ENCODE measurements at regions not wholly inside any gene's neighbourhood (a gene's known extent, or its start where the extent isn't known, plus 50 kb on each side); places are given as distances from the start of the nearest gene placed in this dataset.

DNA sequence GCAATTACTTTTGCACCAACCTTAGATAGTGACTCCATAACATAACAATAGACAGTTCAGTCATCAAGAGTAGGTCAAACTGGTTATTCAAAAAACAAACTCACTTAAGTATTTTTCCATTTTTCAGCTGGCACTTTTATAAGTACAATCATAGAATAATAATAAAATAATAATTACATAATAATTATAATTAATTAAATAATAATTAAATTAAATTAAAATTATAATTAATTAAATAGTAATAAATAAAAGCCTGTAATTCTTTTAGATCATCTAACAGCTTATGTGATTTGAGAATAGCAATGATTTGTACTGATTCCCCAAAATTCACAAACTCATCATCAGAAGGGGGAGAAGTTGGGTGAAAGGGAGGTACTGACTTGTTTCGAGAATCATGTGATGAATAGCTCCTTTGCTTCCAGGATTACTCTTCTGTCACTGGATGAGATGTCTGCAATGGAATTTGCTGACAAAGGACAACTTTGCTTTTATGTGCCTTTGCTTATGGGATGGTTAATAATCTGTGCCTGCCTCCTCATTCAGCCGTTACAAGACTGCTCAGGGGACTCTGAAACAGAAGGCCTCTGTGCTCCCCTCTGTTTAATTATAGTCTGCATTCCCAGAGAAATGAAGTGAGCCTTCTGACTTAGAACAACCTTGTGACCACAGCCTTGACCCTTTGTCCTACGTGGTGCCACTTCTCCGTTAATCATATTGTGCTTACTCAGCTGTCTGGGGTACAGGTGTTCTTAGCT lies 104.8 kb upstream of the ENPEP start:
- Histone ChIP-seq H3K4me2 (ENCODE audit: low read length) (no peak overlapping the region), H3K27ac (ENCODE audit: low read depth, low read length) (no peak overlapping the region), H2AFZ (ENCODE audit: insufficient read depth, low read length, poor library complexity) (no peak overlapping the region), H3K36me3 (ENCODE audit: control insufficient read depth in 1 of 2, insufficient read depth in 2 of 2, low read length in 2 of 2) (no peaks in the 10 kb centered on the region), H3K18ac (ENCODE audit: low read length) (no peak overlapping the region), H2BK12ac (ENCODE audit: low read length) (no peak overlapping the region), H3K4me3 (ENCODE audit: low read depth, low read length) (no peak overlapping the region), H3K4me1 (ENCODE audit: control insufficient read depth in 1 of 2, insufficient read depth in 2 of 2, low read length in 2 of 2) (no peaks in the 10 kb centered on the region), H3K14ac (ENCODE audit: low read length) (no peak overlapping the region), H3K27me3 (ENCODE audit: insufficient read depth, low read length) (no peaks in the 10 kb centered on the region), H3K9ac (ENCODE audit: low read length) (no peak overlapping the region), H3K79me2 (ENCODE audit: control insufficient read depth, insufficient read depth, low read length, poor library complexity) (no peaks in the 10 kb centered on the region), H3K9me3 (ENCODE audit: insufficient read depth, low read depth, low read length) (no peaks in the 10 kb centered on the region), H2BK5ac (ENCODE audit: low read depth, low read length, poor library complexity) (no peak overlapping the region), H4K8ac (ENCODE audit: low read depth, low read length) (no peak overlapping the region), H2BK120ac (ENCODE audit: insufficient read depth, low read length, poor library complexity) (no peak overlapping the region), H3K23ac (ENCODE audit: low read length) (no peak overlapping the region), H3K4ac (ENCODE audit: low read depth, low read length) (no peak overlapping the region), H4K12ac (ENCODE audit: low read depth, low read length) (no peak overlapping the region), H4K91ac (ENCODE audit: low read depth, low read length) (no peak overlapping the region), H3K79me1 (ENCODE audit: low read length) (no peaks in the 10 kb centered on the region), H2AK5ac (ENCODE audit: low read length) (no peak overlapping the region)
- no CpG with 5 or more reads among the region's 4 CpGs for whole genome bisulfite sequencing (ENCODE audit: extremely low coverage, insufficient coverage, insufficient read length)
- DNase-seq, result no peak

DNA sequence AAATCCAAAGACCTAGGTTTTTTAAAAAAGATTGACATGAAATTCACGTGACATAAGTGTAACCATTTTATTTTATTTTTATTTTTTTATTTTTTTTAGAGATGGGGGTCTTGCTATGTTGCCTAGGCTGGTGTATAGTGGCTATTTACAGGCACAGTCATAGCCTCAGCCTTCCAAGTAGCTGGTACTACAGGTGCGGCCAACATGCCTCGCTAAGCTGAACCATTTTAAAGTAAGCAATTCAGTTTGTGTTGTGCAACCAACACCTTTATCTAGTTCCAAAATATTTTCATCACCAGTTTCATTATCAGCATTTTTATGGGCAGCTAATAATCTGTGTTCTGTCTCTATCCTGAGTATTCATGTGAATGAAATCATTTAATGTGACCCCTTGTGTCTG lies 107.5 kb upstream of the ENPEP start:
- no peak for DNase-seq
- Histone ChIP-seq H4K91ac (ENCODE audit: low read depth, low read length) (no peak overlapping the region), H3K4me3 (ENCODE audit: low read depth, low read length) (no peak overlapping the region), H3K18ac (ENCODE audit: low read length) (no peak overlapping the region), H3K27me3 (ENCODE audit: insufficient read depth, low read length) (no peaks in the 10 kb centered on the region), H3K79me2 (ENCODE audit: control insufficient read depth, insufficient read depth, low read length, poor library complexity) (no peaks in the 10 kb centered on the region), H3K9me3 (ENCODE audit: insufficient read depth, low read depth, low read length) (no peaks in the 10 kb centered on the region), H3K23ac (ENCODE audit: low read length) (no peak overlapping the region), H2BK12ac (ENCODE audit: low read length) (no peak overlapping the region), H3K9ac (ENCODE audit: low read length) (no peak overlapping the region), H3K14ac (ENCODE audit: low read length) (no peak overlapping the region), H2BK5ac (ENCODE audit: low read depth, low read length, poor library complexity) (no peak overlapping the region), H2BK120ac (ENCODE audit: insufficient read depth, low read length, poor library complexity) (no peak overlapping the region), H4K8ac (ENCODE audit: low read depth, low read length) (no peak overlapping the region), H3K27ac (ENCODE audit: low read depth, low read length) (no peak overlapping the region), H3K4ac (ENCODE audit: low read depth, low read length) (no peak overlapping the region), H3K4me2 (ENCODE audit: low read length) (no peak overlapping the region), H3K4me1 (ENCODE audit: control insufficient read depth in 1 of 2, insufficient read depth in 2 of 2, low read length in 2 of 2) (no peaks in the 10 kb centered on the region), H2AFZ (ENCODE audit: insufficient read depth, low read length, poor library complexity) (no peak overlapping the region), H4K12ac (ENCODE audit: low read depth, low read length) (no peak overlapping the region), H3K36me3 (ENCODE audit: control insufficient read depth in 1 of 2, insufficient read depth in 2 of 2, low read length in 2 of 2) (no peaks in the 10 kb centered on the region), H3K79me1 (ENCODE audit: low read length) (no peaks in the 10 kb centered on the region), H2AK5ac (ENCODE audit: low read length) (no peak overlapping the region)
- no CpG with 5 or more reads among the region's 3 CpGs for WGBS (ENCODE audit: extremely low coverage, insufficient coverage, insufficient read length)

DNA sequence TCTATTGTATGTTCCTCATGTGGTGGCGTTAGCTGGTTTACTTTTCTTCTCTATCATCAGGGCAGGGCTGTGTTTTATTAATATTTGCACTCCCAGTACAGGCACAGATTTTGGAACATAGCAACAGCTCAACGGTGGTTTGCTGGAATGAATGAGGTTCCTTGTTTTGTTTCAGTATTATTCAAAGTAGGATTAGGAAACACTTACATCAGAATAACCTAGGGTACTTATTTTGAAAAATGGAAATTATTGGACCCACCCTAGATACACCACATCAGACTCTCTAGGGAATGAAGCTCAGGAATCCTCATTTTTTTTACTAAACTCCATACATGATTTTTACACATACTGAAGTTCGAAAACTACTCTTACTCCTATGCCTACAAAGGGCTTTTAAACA lies 108.8 kb upstream of the ENPEP start:
- H2BK12ac ChIP-seq (ENCODE audit: low read length), result no peak overlapping the region
- H3K4me2 ChIP-seq (ENCODE audit: low read length), result no peak overlapping the region
- no peak overlapping the region for H2BK120ac ChIP-seq (ENCODE audit: insufficient read depth, low read length, poor library complexity)
- no peaks in the 10 kb centered on the region for H3K4me1 ChIP-seq (ENCODE audit: control insufficient read depth in 1 of 2, insufficient read depth in 2 of 2, low read length in 2 of 2)
- no peak overlapping the region for H4K91ac ChIP-seq (ENCODE audit: low read depth, low read length)
- no peak overlapping the region for H3K18ac ChIP-seq (ENCODE audit: low read length)
- no peaks in the 10 kb centered on the region for H3K27me3 ChIP-seq (ENCODE audit: insufficient read depth, low read length)
- no peak overlapping the region for H3K9ac ChIP-seq (ENCODE audit: low read length)
- no peak overlapping the region for H3K14ac ChIP-seq (ENCODE audit: low read length)
- no CpG with 5 or more reads among the region's 3 CpGs for WGBS (ENCODE audit: extremely low coverage, insufficient coverage, insufficient read length)
- H2AFZ ChIP-seq (ENCODE audit: insufficient read depth, low read length, poor library complexity), result no peak overlapping the region
- H4K8ac ChIP-seq (ENCODE audit: low read depth, low read length), result no peak overlapping the region
- no peak overlapping the region for H2BK5ac ChIP-seq (ENCODE audit: low read depth, low read length, poor library complexity)
- H3K36me3 ChIP-seq (ENCODE audit: control insufficient read depth in 1 of 2, insufficient read depth in 2 of 2, low read length in 2 of 2), result no peaks in the 10 kb centered on the region
- no peak overlapping the region for H3K4ac ChIP-seq (ENCODE audit: low read depth, low read length)
- no peaks in the 10 kb centered on the region for H3K79me2 ChIP-seq (ENCODE audit: control insufficient read depth, insufficient read depth, low read length, poor library complexity)
- no peak for DNase-seq
- no peak overlapping the region for H3K23ac ChIP-seq (ENCODE audit: low read length)
- H3K79me1 ChIP-seq (ENCODE audit: low read length), result no peaks in the 10 kb centered on the region
- H4K12ac ChIP-seq (ENCODE audit: low read depth, low read length), result no peak overlapping the region
- H2AK5ac ChIP-seq (ENCODE audit: low read length), result no peak overlapping the region
- no peak overlapping the region for H3K4me3 ChIP-seq (ENCODE audit: low read depth, low read length)
- H3K27ac ChIP-seq (ENCODE audit: low read depth, low read length), result no peak overlapping the region
- H3K9me3 ChIP-seq (ENCODE audit: insufficient read depth, low read depth, low read length), result no peaks in the 10 kb centered on the region

DNA sequence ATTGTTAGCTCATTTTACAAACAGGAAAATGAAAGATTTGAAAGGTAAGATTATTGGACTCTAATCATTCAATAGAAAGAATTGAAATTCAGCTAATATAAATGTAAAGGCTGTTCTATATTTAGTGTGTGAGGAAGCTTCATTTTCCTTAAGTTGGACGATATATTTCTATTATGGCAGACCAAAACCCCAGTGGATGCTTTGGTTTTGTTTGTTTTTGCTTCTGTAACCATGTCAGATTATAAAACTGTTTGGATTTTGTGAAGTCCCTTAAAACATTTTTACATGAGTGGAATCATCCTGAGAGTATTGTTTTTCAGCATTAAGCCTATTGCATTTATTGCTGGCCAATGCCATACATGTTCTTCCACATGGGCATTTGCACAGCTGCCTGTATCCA lies 110.2 kb upstream of the ENPEP start:
- Histone ChIP-seq H3K27me3 (ENCODE audit: insufficient read depth, low read length) (no peaks in the 10 kb centered on the region), H3K4me1 (ENCODE audit: control insufficient read depth in 1 of 2, insufficient read depth in 2 of 2, low read length in 2 of 2) (peaks cover 0 to 2% of the 10 kb centered on the region in 2 experiments), H2BK5ac (ENCODE audit: low read depth, low read length, poor library complexity) (no peak overlapping the region), H3K4ac (ENCODE audit: low read depth, low read length) (no peak overlapping the region), H4K91ac (ENCODE audit: low read depth, low read length) (no peak overlapping the region), H3K9ac (ENCODE audit: low read length) (no peak overlapping the region), H2BK120ac (ENCODE audit: insufficient read depth, low read length, poor library complexity) (no peak overlapping the region), H3K4me3 (ENCODE audit: low read depth, low read length) (no peak overlapping the region), H4K12ac (ENCODE audit: low read depth, low read length) (no peak overlapping the region), H4K8ac (ENCODE audit: low read depth, low read length) (no peak overlapping the region), H2AK5ac (ENCODE audit: low read length) (no peak overlapping the region), H3K79me1 (ENCODE audit: low read length) (no peaks in the 10 kb centered on the region), H3K18ac (ENCODE audit: low read length) (no peak overlapping the region), H3K27ac (ENCODE audit: low read depth, low read length) (no peak overlapping the region), H3K14ac (ENCODE audit: low read length) (no peak overlapping the region), H3K4me2 (ENCODE audit: low read length) (no peak overlapping the region), H3K36me3 (ENCODE audit: control insufficient read depth in 1 of 2, insufficient read depth in 2 of 2, low read length in 2 of 2) (no peaks in the 10 kb centered on the region), H2AFZ (ENCODE audit: insufficient read depth, low read length, poor library complexity) (no peak overlapping the region), H3K79me2 (ENCODE audit: control insufficient read depth, insufficient read depth, low read length, poor library complexity) (no peaks in the 10 kb centered on the region), H3K9me3 (ENCODE audit: insufficient read depth, low read depth, low read length) (no peaks in the 10 kb centered on the region), H3K23ac (ENCODE audit: low read length) (no peak overlapping the region), H2BK12ac (ENCODE audit: low read length) (no peak overlapping the region)
- DNase-seq, result no peak
- no CpG with 5 or more reads among the region's 1 CpG for WGBS (ENCODE audit: extremely low coverage, insufficient coverage, insufficient read length)
